SU-DHL-6 (cell line): ENCODE measurements at regions not wholly inside any gene's neighbourhood (a gene's known extent, or its start where the extent isn't known, plus 50 kb on each side); places are given as distances from the start of the nearest gene placed in this dataset.

ENCODE experiments used
- H2AFZ ChIP-seq: fragments of 200-600 bp; sonication (generic); 2 replicates; pipeline ENCODE4 v1.6.1; 2014; ENCODE audit warnings: low read depth, mild to moderate bottlenecking, moderate library complexity, mixed read lengths, antibody characterized with exemption, low read length; ENCODE audit not compliant: severe bottlenecking
- H3F3A ChIP-seq: fragments of 200-600 bp; shearing (Covaris generic); 2 replicates; pipeline ENCODE4 v1.6.0; 2016; ENCODE audit warnings: antibody characterized with exemption, mild to moderate bottlenecking; ENCODE audit not compliant: insufficient read depth
- H3K27ac ChIP-seq: fragments of 200-600 bp; sonication (generic); 2 replicates; pipeline ENCODE4 v1.5.1; 2016; ENCODE audit warnings: low read depth, mild to moderate bottlenecking, low read length, moderate library complexity, mixed read lengths
- H3K27me3 ChIP-seq: fragments of 200-600 bp; sonication (generic), shearing (Covaris generic); 2 replicates; pipeline ENCODE4 v1.6.0; 2014; ENCODE audit warnings: mild to moderate bottlenecking, low read length
- H3K36me3 ChIP-seq: fragments of 200-600 bp; sonication (generic); 2 replicates; pipeline ENCODE4 v1.6.1; 2014; ENCODE audit warnings: mild to moderate bottlenecking, low read length, mixed read lengths
- H3K4me2 ChIP-seq: fragments of 300-600, 200-600 bp; shearing (Covaris generic), sonication (generic); 2 replicates; pipeline ENCODE4 v1.6.0; 2014; ENCODE audit warnings: low read length, low read depth, mild to moderate bottlenecking; ENCODE audit not compliant: poor library complexity, severe bottlenecking
- H3K4me3 ChIP-seq: fragments of 200-600 bp; sonication (generic); 2 replicates; pipeline ENCODE4 v1.5.1; 2014; ENCODE audit warnings: antibody characterized with exemption, low read length, mild to moderate bottlenecking, mixed read lengths; ENCODE audit not compliant: insufficient read depth, poor library complexity, severe bottlenecking
- H3K79me2 ChIP-seq: fragments of 200-600 bp; sonication (generic); 2 replicates; pipeline ENCODE4 v1.6.1; 2014; ENCODE audit warnings: mild to moderate bottlenecking, low read length, moderate library complexity; ENCODE audit not compliant: insufficient read depth
- H3K9ac ChIP-seq: fragments of 200-600 bp; sonication (generic); 2 replicates; pipeline ENCODE4 v1.7.0; 2014; ENCODE audit warnings: mild to moderate bottlenecking, low read length
- H3K9me2 ChIP-seq: fragments of 200-600 bp; sonication (generic); replicated peaks from 2 replicates; pipeline ENCODE4 v1.6.1; 2014; ENCODE audit warnings: low read length; ENCODE audit not compliant: insufficient read depth
- H3K9me3 ChIP-seq: fragments of 200-600 bp; sonication (generic); 2 replicates; pipeline ENCODE4 v1.6.1; 2014; ENCODE audit warnings: low read length, mixed read lengths; ENCODE audit not compliant: insufficient read depth
- H4K20me1 ChIP-seq: fragments of 200-600 bp; sonication (generic); 2 replicates; pipeline ENCODE4 v1.6.1; 2014; ENCODE audit warnings: low read depth, mild to moderate bottlenecking, antibody characterized with exemption, low read length, moderate library complexity, mixed read lengths
- CTCF ChIP-seq: fragments of 200-600 bp; sonication (generic); IDR thresholded peaks from one replicate; pipeline ENCODE4 v1.5.1; 2017; ENCODE audit warnings: antibody characterized with exemption, mild to moderate bottlenecking, low read length, moderate library complexity; ENCODE audit not compliant: insufficient read depth, poor library complexity, severe bottlenecking
- EZH2phosphoT487 ChIP-seq: fragments of 200-600 bp; sonication (generic), shearing (Covaris generic); conservative IDR thresholded peaks from 2 replicates; pipeline ENCODE4 v1.6.1; 2018; ENCODE audit warnings: mild to moderate bottlenecking, antibody characterized with exemption, low read length, moderate library complexity, mixed read lengths

GRCh38 chr2:239865059-239865639 lies 160.0 kb downstream of the NDUFA10 start:
- H3K9me3 ChIP-seq, result peaks cover 30% of the 10 kb centered on the region; the same call in 1 of the 2 replicates

GRCh38 chr2:239864247-239865058 lies 160.7 kb downstream of the NDUFA10 start:
- H4K20me1 ChIP-seq, result no peaks in the 10 kb centered on the region
- H3F3A ChIP-seq, result no peaks in the 10 kb centered on the region
- no peaks in the 10 kb centered on the region for H3K9me2 ChIP-seq
- no peaks in the 10 kb centered on the region for H3K36me3 ChIP-seq
- H2AFZ ChIP-seq, result no peak overlapping the region
- H3K4me2 ChIP-seq, result no peak overlapping the region
- no peak for TF ChIP-seq EZH2phosphoT487
- TF ChIP-seq CTCF, result no peak
- H3K27me3 ChIP-seq, result no peaks in the 10 kb centered on the region
- H3K79me2 ChIP-seq, result no peaks in the 10 kb centered on the region
- no peak overlapping the region for H3K4me3 ChIP-seq
- H3K9me3 ChIP-seq, result peaks cover 30% of the 10 kb centered on the region; the same call in 1 of the 2 replicates
- H3K27ac ChIP-seq, result no peak overlapping the region
- H3K9ac ChIP-seq, result no peak overlapping the region

More at GRCh38 chr2:239865059-239865639, 160.0 kb downstream of the NDUFA10 start:
- Histone ChIP-seq H3K4me3 (no peak overlapping the region), H3K4me2 (no peak overlapping the region), H3K36me3 (no peaks in the 10 kb centered on the region), H3F3A (no peaks in the 10 kb centered on the region), H3K27ac (no peak overlapping the region), H4K20me1 (no peaks in the 10 kb centered on the region), H3K9me2 (no peaks in the 10 kb centered on the region), H3K9ac (no peak overlapping the region), H3K79me2 (no peaks in the 10 kb centered on the region), H3K27me3 (no peaks in the 10 kb centered on the region), H2AFZ (no peak overlapping the region)
- TF ChIP-seq EZH2phosphoT487, result no peak
- no peak for TF ChIP-seq CTCF

- no peaks in the 10 kb centered on the region for H3F3A ChIP-seq
- no peaks in the 10 kb centered on the region for H3K79me2 ChIP-seq
- no peaks in the 10 kb centered on the region for H3K9me2 ChIP-seq
- no peak overlapping the region for H2AFZ ChIP-seq
- no peak overlapping the region for H3K9ac ChIP-seq
- TF ChIP-seq CTCF, result no peak
- TF ChIP-seq EZH2phosphoT487, result no peak
- peaks cover 18% of the 10 kb centered on the region; the same call in 1 of the 2 replicates for H3K9me3 ChIP-seq
- H3K4me2 ChIP-seq, result no peak overlapping the region
- H3K4me3 ChIP-seq, result no peak overlapping the region
- no peaks in the 10 kb centered on the region for H3K27me3 ChIP-seq
- no peak overlapping the region for H3K27ac ChIP-seq
- H3K36me3 ChIP-seq, result no peaks in the 10 kb centered on the region
- H4K20me1 ChIP-seq, result no peaks in the 10 kb centered on the region
Measured at GRCh38 chr2:239862613-239863012, 162.5 kb downstream of the NDUFA10 start.
